ENCODE measurements at regions not wholly inside any gene's neighbourhood (a gene's known extent, or its start where the extent isn't known, plus 50 kb on each side); places are given as distances from the start of the nearest gene placed in this dataset.

- Histone ChIP-seq H3K9me3 (ENCODE audit: control insufficient read depth, insufficient read depth, low read length) (no peaks in the 10 kb centered on the region), H3K27me3 (ENCODE audit: control insufficient read depth, insufficient read depth, low read length) (no peaks in the 10 kb centered on the region), H3K4me3 (ENCODE audit: low read depth, low read length) (no peak overlapping the region), H3K27ac (ENCODE audit: low read depth, low read length) (no peak overlapping the region)
- POLR2A ChIA-PET = no interaction called here
- no peak for TF ChIP-seq CTCF (IDR thresholded peaks at IDR 0.05; ENCODE audit: low read depth, low read length)
- CTCF ChIA-PET = no interaction called here
- no peak for DNase-seq (ENCODE audit: low read depth, low spot score)
Measured at GRCh38 chr9:14520341-14520740, 172.9 kb downstream of the ZDHHC21 start.

- H3K27me3 ChIP-seq (ENCODE audit: control insufficient read depth, insufficient read depth, low read length) = no peaks in the 10 kb centered on the region
- no peak for TF ChIP-seq CTCF (IDR thresholded peaks at IDR 0.05; ENCODE audit: low read depth, low read length)
- no peaks in the 10 kb centered on the region for H3K9me3 ChIP-seq (ENCODE audit: control insufficient read depth, insufficient read depth, low read length)
- no peak overlapping the region for H3K27ac ChIP-seq (ENCODE audit: low read depth, low read length)
- DNase-seq (ENCODE audit: low read depth, low spot score) = no peak
- CTCF ChIA-PET = no interaction called here
- POLR2A ChIA-PET = no interaction called here
- no peak overlapping the region for H3K4me3 ChIP-seq (ENCODE audit: low read depth, low read length)
Measured at GRCh38 chr9:14517154-14517906, 175.9 kb downstream of the ZDHHC21 start.

GRCh38 chr9:14516656-14517055 lies 176.6 kb downstream of the ZDHHC21 start:
- H3K27ac ChIP-seq (ENCODE audit: low read depth, low read length) = no peak overlapping the region
- no peak for DNase-seq (ENCODE audit: low read depth, low spot score)
- POLR2A ChIA-PET = no interaction called here
- H3K4me3 ChIP-seq (ENCODE audit: low read depth, low read length) = no peak overlapping the region
- no peaks in the 10 kb centered on the region for H3K9me3 ChIP-seq (ENCODE audit: control insufficient read depth, insufficient read depth, low read length)
- H3K27me3 ChIP-seq (ENCODE audit: control insufficient read depth, insufficient read depth, low read length) = no peaks in the 10 kb centered on the region
- no peak for TF ChIP-seq CTCF (IDR thresholded peaks at IDR 0.05; ENCODE audit: low read depth, low read length)
- CTCF ChIA-PET = no interaction called here

GRCh38 chr9:14515571-14516198 lies 177.5 kb downstream of the ZDHHC21 start:
- ChIA-PET POLR2A (no interaction called here), CTCF (no interaction called here)
- no peak for DNase-seq (ENCODE audit: low read depth, low spot score)
- Histone ChIP-seq H3K9me3 (ENCODE audit: control insufficient read depth, insufficient read depth, low read length) (no peaks in the 10 kb centered on the region), H3K27me3 (ENCODE audit: control insufficient read depth, insufficient read depth, low read length) (no peaks in the 10 kb centered on the region), H3K4me3 (ENCODE audit: low read depth, low read length) (no peak overlapping the region), H3K27ac (ENCODE audit: low read depth, low read length) (no peak overlapping the region)
- TF ChIP-seq CTCF (IDR thresholded peaks at IDR 0.05; ENCODE audit: low read depth, low read length) = no peak

GRCh38 chr9:14515049-14515448 lies 178.2 kb downstream of the ZDHHC21 start:
- Histone ChIP-seq H3K4me3 (ENCODE audit: low read depth, low read length) (no peak overlapping the region), H3K27ac (ENCODE audit: low read depth, low read length) (no peak overlapping the region), H3K9me3 (ENCODE audit: control insufficient read depth, insufficient read depth, low read length) (no peaks in the 10 kb centered on the region), H3K27me3 (ENCODE audit: control insufficient read depth, insufficient read depth, low read length) (no peaks in the 10 kb centered on the region)
- ChIA-PET CTCF (no interaction called here), POLR2A (no interaction called here)
- no peak for DNase-seq (ENCODE audit: low read depth, low spot score)
- no peak for TF ChIP-seq CTCF (IDR thresholded peaks at IDR 0.05; ENCODE audit: low read depth, low read length)
